ENCODE measurements at regions not wholly inside any gene's neighbourhood (a gene's known extent, or its start where the extent isn't known, plus 50 kb on each side); places are given as distances from the start of the nearest gene placed in this dataset.

DNA sequence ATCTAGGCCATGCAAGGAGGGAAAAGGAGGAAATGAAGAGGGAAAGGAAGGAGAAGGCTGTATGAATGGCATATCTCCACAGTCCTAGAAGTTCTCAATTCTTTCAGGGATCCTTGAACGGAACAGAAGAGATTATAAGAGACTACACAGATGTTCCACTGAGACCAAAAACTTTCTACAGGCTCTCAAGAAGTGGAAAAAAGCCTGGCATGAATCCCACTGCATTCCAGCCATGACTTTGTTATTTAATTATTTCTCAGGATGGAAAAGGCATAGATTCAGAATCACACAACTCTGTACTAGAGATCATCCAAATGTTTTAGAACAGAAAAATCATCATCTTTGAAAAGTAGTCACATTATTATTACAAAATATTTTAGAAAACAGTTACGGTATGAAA lies 131.7 kb upstream of the CDH20 start:
- no peak for DNase-seq (ENCODE audit: low read depth in 2 of 2)
- H3K4me3 ChIP-seq (replicated peaks in 1 of 2; ENCODE audit: low read depth in 2 of 2, low read length in 2 of 2) = no peak overlapping the region
- no peak for TF ChIP-seq CTCF (IDR thresholded peaks at IDR 0.05; ENCODE audit: low read depth, low read length)

GRCh38 chr18:61203151-61203550 lies 130.1 kb upstream of the CDH20 start:
- DNase-seq (ENCODE audit: low read depth in 2 of 2) = peak in 1 of 2 donors; percentile 20
- H3K4me3 ChIP-seq (replicated peaks in 1 of 2; ENCODE audit: low read depth in 2 of 2, low read length in 2 of 2) = no peak overlapping the region
- TF ChIP-seq CTCF (IDR thresholded peaks at IDR 0.05; ENCODE audit: low read depth, low read length) = no peak

DNA sequence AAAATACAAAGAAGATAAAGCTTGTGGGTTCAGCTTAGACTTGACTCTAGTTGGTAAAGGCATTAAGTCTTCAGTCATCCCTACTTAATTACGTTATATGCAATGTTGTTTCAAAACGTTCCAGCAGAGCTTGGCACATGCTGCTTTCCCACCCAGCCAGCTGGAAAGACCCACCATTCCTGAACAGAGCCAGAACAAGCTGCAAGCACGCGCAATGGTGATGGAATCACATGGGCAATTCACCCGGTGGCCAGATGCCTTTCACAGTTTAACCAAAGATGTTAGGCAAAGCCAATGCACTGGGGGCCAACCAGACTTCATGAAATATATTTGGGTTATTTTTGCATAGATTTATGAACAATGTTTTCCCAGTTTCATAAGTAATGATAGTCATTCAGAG lies 123.4 kb upstream of the CDH20 start:
- H3K4me3 ChIP-seq (replicated peaks in 1 of 2; ENCODE audit: low read depth in 2 of 2, low read length in 2 of 2) = no peak overlapping the region
- TF ChIP-seq CTCF (IDR thresholded peaks at IDR 0.05; ENCODE audit: low read depth, low read length) = no peak
- no peak for DNase-seq (ENCODE audit: low read depth in 2 of 2)

- no peak overlapping the region for H3K4me3 ChIP-seq (replicated peaks in 1 of 2; ENCODE audit: low read depth in 2 of 2, low read length in 2 of 2)
- TF ChIP-seq CTCF (IDR thresholded peaks at IDR 0.05; ENCODE audit: low read depth, low read length) = no peak
- DNase-seq (ENCODE audit: low read depth in 2 of 2) = no peak
Measured at GRCh38 chr18:61216051-61216450, 117.2 kb upstream of the CDH20 start.

- DNase-seq (ENCODE audit: low read depth in 2 of 2) = no peak
- H3K4me3 ChIP-seq (replicated peaks in 1 of 2; ENCODE audit: low read depth in 2 of 2, low read length in 2 of 2) = no peak overlapping the region
- TF ChIP-seq CTCF (IDR thresholded peaks at IDR 0.05; ENCODE audit: low read depth, low read length) = no peak
Measured at GRCh38 chr18:61222206-61222605, 111.0 kb upstream of the CDH20 start.

- DNase-seq (ENCODE audit: low read depth in 2 of 2) = no peak
- no peak for TF ChIP-seq CTCF (IDR thresholded peaks at IDR 0.05; ENCODE audit: low read depth, low read length)
- H3K4me3 ChIP-seq (replicated peaks in 1 of 2; ENCODE audit: low read depth in 2 of 2, low read length in 2 of 2) = no peak overlapping the region
Measured at GRCh38 chr18:61225336-61225735, 107.9 kb upstream of the CDH20 start.

- H3K4me3 ChIP-seq (replicated peaks in 1 of 2; ENCODE audit: low read depth in 2 of 2, low read length in 2 of 2) = no peak overlapping the region
- no peak for DNase-seq (ENCODE audit: low read depth in 2 of 2)
- TF ChIP-seq CTCF (IDR thresholded peaks at IDR 0.05; ENCODE audit: low read depth, low read length) = no peak
Measured at GRCh38 chr18:61236356-61237057, 96.7 kb upstream of the CDH20 start.

Data from cardiac fibroblast (primary cell).